Endodermal cell (in vitro differentiated cells): ENCODE measurements at regions not wholly inside any gene's neighbourhood (a gene's known extent, or its start where the extent isn't known, plus 50 kb on each side); places are given as distances from the start of the nearest gene placed in this dataset.

ENCODE experiments used
- DNase-seq: peaks from one replicate; pipeline ENCODE4 v3.0.0-alpha.2; 2017
- H3K27ac ChIP-seq: 2 replicates; pipeline ENCODE4 v1.5.1; 2013; ENCODE audit warnings: mild to moderate bottlenecking, low read depth, low read length, moderate library complexity
- H3K27me3 ChIP-seq: 2 replicates; pipeline ENCODE4 v1.6.1; 2013; ENCODE audit warnings: mild to moderate bottlenecking, low read length, moderate library complexity; ENCODE audit not compliant: insufficient read depth, control insufficient read depth, poor library complexity, severe bottlenecking
- H3K36me3 ChIP-seq: 2 replicates; pipeline ENCODE4 v1.7.0; 2013; ENCODE audit warnings: mild to moderate bottlenecking, low read length, moderate library complexity; ENCODE audit not compliant: control insufficient read depth, insufficient read depth
- H3K4me1 ChIP-seq: one replicate; pipeline ENCODE4 v1.7.0; 2013; ENCODE audit warnings: low read length; ENCODE audit not compliant: control insufficient read depth, insufficient read depth
- H3K4me3 ChIP-seq: 2 replicates; pipeline ENCODE4 v1.5.1; 2013; ENCODE audit warnings: mild to moderate bottlenecking, low read length, moderate library complexity
- H3K9ac ChIP-seq: 2 replicates; pipeline ENCODE4 v1.6.1; 2013; ENCODE audit warnings: mild to moderate bottlenecking, low read length, moderate library complexity; ENCODE audit not compliant: poor library complexity, severe bottlenecking; ENCODE audit errors: extremely low read depth
- H3K9me3 ChIP-seq: 2 replicates; pipeline ENCODE4 v1.6.1; 2013; ENCODE audit warnings: mild to moderate bottlenecking, low read length, moderate library complexity; ENCODE audit not compliant: control insufficient read depth
- H3K27ac Mint-ChIP-seq: 2 replicates; pipeline ENCODE4 v1.8.0; 2020; ENCODE audit warnings: mixed read lengths
- H3K27me3 Mint-ChIP-seq: 2 replicates; pipeline ENCODE4 v1.8.0; 2021; ENCODE audit warnings: mild to moderate bottlenecking, mixed read lengths; ENCODE audit not compliant: insufficient read depth
- H3K36me3 Mint-ChIP-seq: 2 replicates; pipeline ENCODE4 v1.8.0; 2020; ENCODE audit warnings: low read depth, mixed read lengths
- H3K4me1 Mint-ChIP-seq: 2 replicates; pipeline ENCODE4 v1.8.0; 2020; ENCODE audit warnings: mixed read lengths
- H3K4me3 Mint-ChIP-seq: 2 replicates; pipeline ENCODE4 v1.8.0; 2020; ENCODE audit warnings: mild to moderate bottlenecking, moderate library complexity, mixed read lengths
- H3K9me3 Mint-ChIP-seq: 2 replicates; pipeline ENCODE4 v1.8.0; 2020; ENCODE audit warnings: mild to moderate bottlenecking, mixed read lengths
- CTCF ChIP-seq: fragments of 200-600 bp; sonication (generic); conservative IDR thresholded peaks from 2 replicates; pipeline ENCODE4 v1.5.0; 2021; ENCODE audit warnings: antibody characterized with exemption, mild to moderate bottlenecking
- WGBS, 2 experiments: methylation state at CpG; one replicate each; pipeline versions ENCODE4 v1.1.5 to v1.1.7; 2013; ENCODE audit warnings: missing lambda C conversion rate in 2 of 2, mixed read lengths in 1 of 2; ENCODE audit not compliant: insufficient coverage in 1 of 2, insufficient read length in 1 of 2; 5-methylcytosine and 5-hydroxymethylcytosine counted together

GRCh38 chr6:165768961-165769360 lies 105.9 kb upstream of the PDE10A start:
- no peaks in the 10 kb centered on the region for H3K4me1 ChIP-seq
- no peaks in the 10 kb centered on the region for H3K36me3 ChIP-seq
- 100% methylated on average over 1 of the region's 1 CpG; no CpG with 5 or more reads in 1 of the 2 experiments for WGBS, 2 experiments
- Mint-ChIP-seq H3K4me1 (no peaks in the 10 kb centered on the region), H3K4me3 (no peak overlapping the region), H3K27ac (no peak overlapping the region), H3K27me3 (peaks cover 37% of the 10 kb centered on the region), H3K36me3 (no peaks in the 10 kb centered on the region), H3K9me3 (peaks cover 10% of the 10 kb centered on the region)
- no peak overlapping the region for H3K9ac ChIP-seq
- no peak for DNase-seq
- H3K27ac ChIP-seq: no peak overlapping the region
- no peak for TF ChIP-seq CTCF
- no peaks in the 10 kb centered on the region for H3K27me3 ChIP-seq
- H3K4me3 ChIP-seq: no peak overlapping the region
- H3K9me3 ChIP-seq: peaks cover 15% of the 10 kb centered on the region

- Histone ChIP-seq H3K36me3 (no peaks in the 10 kb centered on the region), H3K27ac (no peak overlapping the region), H3K9ac (no peak overlapping the region), H3K27me3 (no peaks in the 10 kb centered on the region), H3K4me1 (no peaks in the 10 kb centered on the region), H3K4me3 (no peak overlapping the region), H3K9me3 (peaks cover 31% of the 10 kb centered on the region)
- 89 to 96% methylated on average over 2 to 3 of the region's 3 CpGs for WGBS, 2 experiments
- Mint-ChIP-seq H3K27ac (no peak overlapping the region), H3K4me1 (no peaks in the 10 kb centered on the region), H3K36me3 (no peaks in the 10 kb centered on the region), H3K4me3 (no peak overlapping the region), H3K9me3 (peaks cover 17% of the 10 kb centered on the region), H3K27me3 (peaks cover 32% of the 10 kb centered on the region)
- TF ChIP-seq CTCF: no peak
- no peak for DNase-seq
Measured at GRCh38 chr6:165767228-165767627, 104.2 kb upstream of the PDE10A start.

GRCh38 chr6:165766457-165766856 lies 103.4 kb upstream of the PDE10A start:
- no peak overlapping the region for H3K27ac ChIP-seq

More at GRCh38 chr6:165766457-165766856, 103.4 kb upstream of the PDE10A start:
- no peak for DNase-seq
- H3K4me1 ChIP-seq: no peaks in the 10 kb centered on the region
- Mint-ChIP-seq H3K4me1 (no peaks in the 10 kb centered on the region), H3K9me3 (peaks cover 21% of the 10 kb centered on the region), H3K36me3 (peaks cover 1% of the 10 kb centered on the region), H3K27me3 (peaks cover 32% of the 10 kb centered on the region), H3K4me3 (no peak overlapping the region), H3K27ac (no peak overlapping the region)
- H3K9me3 ChIP-seq: peaks cover 34% of the 10 kb centered on the region
- H3K27me3 ChIP-seq: no peaks in the 10 kb centered on the region
- WGBS, 2 experiments: 73 to 76% methylated on average over 4 of the region's 4 CpGs
- no peak overlapping the region for H3K9ac ChIP-seq
- no peak overlapping the region for H3K4me3 ChIP-seq
- TF ChIP-seq CTCF: no peak
- no peaks in the 10 kb centered on the region for H3K36me3 ChIP-seq
